ENCODE measurements at regions not wholly inside any gene's neighbourhood (a gene's known extent, or its start where the extent isn't known, plus 50 kb on each side); places are given as distances from the start of the nearest gene placed in this dataset.

- DNase-seq (ENCODE audit: low spot score) = no peak
Observed at GRCh38 chr4:62252728-62253127, 1052.6 kb downstream of the ADGRL3 start.

GRCh38 chr4:62250100-62250499 is 1050.0 kb downstream of the ADGRL3 start:
- no peak for DNase-seq (ENCODE audit: low spot score)

- no peak for DNase-seq (ENCODE audit: low spot score)
Observed at GRCh38 chr4:62243895-62244294, 1043.8 kb downstream of the ADGRL3 start.

GRCh38 chr4:62235911-62236310 is 1035.8 kb downstream of the ADGRL3 start:
- DNase-seq (ENCODE audit: low spot score) = no peak

GRCh38 chr4:62232814-62233213 is 1032.7 kb downstream of the ADGRL3 start:
- DNase-seq (ENCODE audit: low spot score) = no peak

GRCh38 chr4:62231994-62232393 is 1031.9 kb downstream of the ADGRL3 start:
- DNase-seq (ENCODE audit: low spot score) = no peak

GRCh38 chr4:62226082-62226481 is 1026.0 kb downstream of the ADGRL3 start:
- DNase-seq (ENCODE audit: low spot score) = no peak

- DNase-seq (ENCODE audit: low spot score) = no peak
Observed at GRCh38 chr4:62222121-62222520, 1022.0 kb downstream of the ADGRL3 start.

GRCh38 chr4:62210486-62210885 is 1010.4 kb downstream of the ADGRL3 start:
- DNase-seq (ENCODE audit: low spot score) = no peak

GRCh38 chr4:62209757-62210485 is 1009.8 kb downstream of the ADGRL3 start:
- no peak for DNase-seq (ENCODE audit: low spot score)

GRCh38 chr4:62208921-62209320 is 1008.8 kb downstream of the ADGRL3 start:
- DNase-seq (ENCODE audit: low spot score) = no peak

GRCh38 chr4:62204136-62204535 is 1004.0 kb downstream of the ADGRL3 start:
- DNase-seq (ENCODE audit: low spot score) = no peak

- DNase-seq (ENCODE audit: low spot score) = no peak
Observed at GRCh38 chr4:62199291-62199810, 999.2 kb downstream of the ADGRL3 start.

GRCh38 chr4:62196338-62196737 is 996.2 kb downstream of the ADGRL3 start:
- DNase-seq (ENCODE audit: low spot score) = no peak

GRCh38 chr4:62194342-62194741 is 994.2 kb downstream of the ADGRL3 start:
- DNase-seq (ENCODE audit: low spot score) = no peak

- no peak for DNase-seq (ENCODE audit: low spot score)
Observed at GRCh38 chr4:62193761-62194160, 993.6 kb downstream of the ADGRL3 start.

GRCh38 chr4:62191451-62192240 is 991.5 kb downstream of the ADGRL3 start:
- no peak for DNase-seq (ENCODE audit: low spot score)

GRCh38 chr4:62170235-62170634 is 970.1 kb downstream of the ADGRL3 start:
- DNase-seq (ENCODE audit: low spot score) = no peak

- DNase-seq (ENCODE audit: low spot score) = no peak
Observed at GRCh38 chr4:62168681-62169080, 968.6 kb downstream of the ADGRL3 start.

- DNase-seq (ENCODE audit: low spot score) = no peak
Observed at GRCh38 chr4:62162606-62163005, 962.5 kb downstream of the ADGRL3 start.

GRCh38 chr4:62161446-62161845 is 961.3 kb downstream of the ADGRL3 start:
- DNase-seq (ENCODE audit: low spot score) = no peak

- DNase-seq (ENCODE audit: low spot score) = no peak
Observed at GRCh38 chr4:62159876-62160275, 959.8 kb downstream of the ADGRL3 start.

GRCh38 chr4:62159306-62159705 is 959.2 kb downstream of the ADGRL3 start:
- no peak for DNase-seq (ENCODE audit: low spot score)
